ENCODE measurements at regions not wholly inside any gene's neighbourhood (a gene's known extent, or its start where the extent isn't known, plus 50 kb on each side); places are given as distances from the start of the nearest gene placed in this dataset.

- 67 to 70% methylated on average over 2 to 7 of the region's 11 CpGs for WGBS, 2 donors
- intact Hi-C loops (cut with DNase I) = no loop called here
- Histone ChIP-seq H3K4me3 (no peak overlapping the region), H3K4me1 (peaks cover 0 to 12% (median 0%) of the 10 kb centered on the region in 3 donors), H3K36me3 (no peaks in the 10 kb centered on the region), H3K9me3 (no peaks in the 10 kb centered on the region), H3K27me3 (peaks cover 0 to 48% (median 0%) of the 10 kb centered on the region in 4 donors), H3K27ac (no peak overlapping the region)
- TF ChIP-seq CTCF (IDR thresholded peaks at IDR 0.05) = no peak
- DNase-seq = no peak
Measured at GRCh38 chr22:47629791-47630655, 867.6 kb downstream of the TBC1D22A start.

DNA sequence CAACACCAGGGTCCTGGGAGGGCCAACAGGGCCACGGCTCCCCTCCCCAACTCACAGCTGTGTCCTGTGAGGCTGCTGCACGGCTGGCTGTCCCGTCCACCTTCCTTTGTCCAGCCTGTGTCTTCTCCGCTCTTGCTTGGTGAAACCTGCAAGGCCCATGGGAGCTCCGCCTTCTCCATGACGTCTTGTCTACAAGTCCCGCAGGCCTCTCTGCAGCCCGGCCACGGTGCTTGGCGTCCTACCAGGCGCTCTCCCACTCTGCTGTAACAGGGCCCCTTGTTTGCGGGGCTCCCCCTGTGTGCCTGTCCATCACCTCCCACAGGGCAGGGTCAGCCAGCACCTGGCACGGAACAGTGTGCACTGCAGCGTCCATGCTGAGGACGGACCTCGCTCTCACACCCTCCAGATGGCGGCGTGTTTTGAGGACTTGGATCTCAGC is 866.8 kb downstream of the TBC1D22A start:
- intact Hi-C loops (cut with DNase I) = no loop called here
- Histone ChIP-seq H3K27ac (no peak overlapping the region), H3K27me3 (peaks cover 0 to 49% (median 0%) of the 10 kb centered on the region in 4 donors), H3K36me3 (no peaks in the 10 kb centered on the region), H3K9me3 (no peaks in the 10 kb centered on the region), H3K4me1 (peaks cover 0 to 12% (median 0%) of the 10 kb centered on the region in 3 donors), H3K4me3 (no peak overlapping the region)
- no peak for TF ChIP-seq POLR2A (IDR thresholded peaks at IDR 0.05)
- no peak for TF ChIP-seq CTCF (IDR thresholded peaks at IDR 0.05)
- no peak for DNase-seq
- WGBS, 2 donors = 67 to 100% methylated on average over 1 to 6 of the region's 18 CpGs

GRCh38 chr22:47628477-47629272 is 866.2 kb downstream of the TBC1D22A start:
- intact Hi-C loops (cut with DNase I) = no loop called here
- WGBS, 2 donors = 88 to 89% methylated on average over 15 to 17 of the region's 17 CpGs
- TF ChIP-seq POLR2A (IDR thresholded peaks at IDR 0.05) (no peak), CTCF (IDR thresholded peaks at IDR 0.05) (no peak)
- no peak for DNase-seq
- Histone ChIP-seq H3K27ac (no peak overlapping the region), H3K36me3 (no peaks in the 10 kb centered on the region), H3K27me3 (peaks cover 0 to 50% (median 0%) of the 10 kb centered on the region in 4 donors), H3K4me3 (no peak overlapping the region), H3K9me3 (no peaks in the 10 kb centered on the region), H3K4me1 (peaks cover 0 to 12% (median 0%) of the 10 kb centered on the region in 3 donors)

- intact Hi-C loops (cut with DNase I) = no loop called here
- TF ChIP-seq CTCF (IDR thresholded peaks at IDR 0.05) (no peak), POLR2A (IDR thresholded peaks at IDR 0.05) (no peak)
- 39 to 46% methylated on average over 8 to 17 of the region's 17 CpGs for WGBS, 2 donors
- no peak for DNase-seq
- peaks cover 0 to 60% (median 0%) of the 10 kb centered on the region in 4 donors for H3K27me3 ChIP-seq
- H3K9me3 ChIP-seq = no peaks in the 10 kb centered on the region
- peaks cover 0 to 12% (median 0%) of the 10 kb centered on the region in 3 donors for H3K4me1 ChIP-seq
- H3K36me3 ChIP-seq = no peaks in the 10 kb centered on the region
- H3K4me3 ChIP-seq = no peak overlapping the region
- H3K27ac ChIP-seq = no peak overlapping the region
Measured at GRCh38 chr22:47627556-47628253, 865.3 kb downstream of the TBC1D22A start.

Measured in esophagus squamous epithelium (tissue), 5 donors.